ENCODE measurements at regions not wholly inside any gene's neighbourhood (a gene's known extent, or its start where the extent isn't known, plus 50 kb on each side); places are given as distances from the start of the nearest gene placed in this dataset.

DNA sequence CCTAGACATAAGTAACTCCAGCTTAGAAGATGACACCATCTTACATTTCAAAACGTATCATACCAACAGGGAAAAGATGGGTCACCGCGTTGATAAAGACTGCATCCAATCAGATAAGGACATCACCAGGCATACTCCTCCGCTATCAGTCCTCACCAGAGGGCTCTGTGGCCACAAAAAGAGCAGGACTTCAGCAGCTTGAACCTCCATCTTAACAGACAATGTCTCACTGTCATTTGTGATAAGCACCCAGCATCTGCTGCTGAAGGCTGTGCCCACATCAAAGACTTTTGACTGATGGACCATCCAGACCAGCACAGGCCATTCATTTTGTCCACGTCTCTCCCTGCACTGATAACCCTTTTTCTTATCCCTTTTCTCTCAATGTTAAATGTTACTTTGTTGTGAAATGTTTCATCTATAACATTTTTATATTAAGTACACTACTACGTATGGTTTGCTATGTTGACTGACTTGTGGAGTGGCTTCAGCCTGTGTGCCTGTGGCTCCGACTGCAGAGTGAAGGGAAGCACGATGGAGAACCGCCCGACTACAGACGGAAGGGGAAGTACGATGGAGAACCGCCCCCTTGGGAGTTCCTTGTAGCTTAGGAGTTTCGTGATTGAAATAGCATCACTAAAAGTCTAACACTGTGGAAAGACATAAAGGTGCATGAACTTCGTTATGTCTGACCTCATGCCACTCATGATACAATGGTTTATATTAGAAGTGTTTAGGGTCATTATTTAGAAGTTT, 595.4 kb upstream of the AGA start:
- no peak for TF ChIP-seq EZH2 (IDR thresholded peaks at IDR 0.05)
- no peak for TF ChIP-seq POLR2AphosphoS5 (IDR thresholded peaks at IDR 0.05; ENCODE audit: borderline replicate concordance, low read depth, low read length)
